ENCODE measurements at regions not wholly inside any gene's neighbourhood (a gene's known extent, or its start where the extent isn't known, plus 50 kb on each side); places are given as distances from the start of the nearest gene placed in this dataset.

GRCh38 chr15:61724251-61724939, 335.9 kb downstream of the VPS13C start:
- H3K27me3 ChIP-seq (ENCODE audit: low read depth), result no peaks in the 10 kb centered on the region; the same call in none of the 2 replicates
- DNase-seq (ENCODE audit: low spot score in 2 of 2), result no peak
- H3K36me3 ChIP-seq (replicated peaks), result no peaks in the 10 kb centered on the region
- no peaks in the 10 kb centered on the region for H3K9me3 ChIP-seq
- H3K4me3 ChIP-seq, result no peak overlapping the region
- in situ Hi-C loops (cut with MboI; ENCODE audit: low sequenced_read_pairs), result no loop called here
- no peaks in the 10 kb centered on the region for H3K4me1 ChIP-seq

DNA sequence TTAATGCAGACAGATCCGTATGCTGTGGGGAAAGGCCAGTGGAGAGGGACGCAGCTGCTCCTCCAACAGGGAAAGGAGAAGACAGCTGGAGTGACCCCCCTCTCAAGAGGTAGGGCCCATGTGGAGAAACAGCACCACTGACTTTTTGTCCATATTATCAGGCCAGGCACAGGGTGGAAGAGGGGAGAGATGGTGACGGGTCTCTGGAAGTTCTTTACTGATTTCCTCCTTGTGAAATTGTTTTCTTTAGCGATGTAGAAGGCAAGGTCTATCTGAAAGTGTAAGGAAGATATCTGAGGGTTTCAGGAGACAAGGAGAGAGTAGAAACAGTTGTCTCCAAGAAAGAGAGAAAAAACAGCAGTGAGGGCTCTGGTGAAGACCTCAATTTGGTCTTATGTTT, 338.8 kb downstream of the VPS13C start:
- H3K9me3 ChIP-seq, result no peaks in the 10 kb centered on the region
- no peaks in the 10 kb centered on the region for H3K36me3 ChIP-seq (replicated peaks)
- no peak overlapping the region for H3K4me3 ChIP-seq
- H3K27me3 ChIP-seq (ENCODE audit: low read depth), result no peaks in the 10 kb centered on the region; the same call in none of the 2 replicates
- in situ Hi-C loops (cut with MboI; ENCODE audit: low sequenced_read_pairs), result no loop called here
- no peak for DNase-seq (ENCODE audit: low spot score in 2 of 2)
- no peaks in the 10 kb centered on the region for H3K4me1 ChIP-seq

GRCh38 chr15:61720197-61720704, 340.0 kb downstream of the VPS13C start:
- no peak overlapping the region for H3K4me3 ChIP-seq
- in situ Hi-C loops (cut with MboI; ENCODE audit: low sequenced_read_pairs), result no loop called here
- H3K36me3 ChIP-seq (replicated peaks), result no peaks in the 10 kb centered on the region

GRCh38 chr15:61715082-61715481, 345.2 kb downstream of the VPS13C start:
- Histone ChIP-seq H3K4me1 (no peaks in the 10 kb centered on the region), H3K27me3 (ENCODE audit: low read depth) (no peaks in the 10 kb centered on the region), H3K4me3 (no peak overlapping the region), H3K36me3 (replicated peaks) (no peaks in the 10 kb centered on the region), H3K9me3 (no peaks in the 10 kb centered on the region)
- no peak for DNase-seq (ENCODE audit: low spot score in 2 of 2)
- in situ Hi-C loops (cut with MboI; ENCODE audit: low sequenced_read_pairs), result no loop called here

More at GRCh38 chr15:61720197-61720704, 340.0 kb downstream of the VPS13C start:
- H3K9me3 ChIP-seq, result no peaks in the 10 kb centered on the region
- H3K27me3 ChIP-seq (ENCODE audit: low read depth), result no peaks in the 10 kb centered on the region; the same call in none of the 2 replicates
- no peak for DNase-seq (ENCODE audit: low spot score in 2 of 2)
- H3K4me1 ChIP-seq, result no peaks in the 10 kb centered on the region

DNA sequence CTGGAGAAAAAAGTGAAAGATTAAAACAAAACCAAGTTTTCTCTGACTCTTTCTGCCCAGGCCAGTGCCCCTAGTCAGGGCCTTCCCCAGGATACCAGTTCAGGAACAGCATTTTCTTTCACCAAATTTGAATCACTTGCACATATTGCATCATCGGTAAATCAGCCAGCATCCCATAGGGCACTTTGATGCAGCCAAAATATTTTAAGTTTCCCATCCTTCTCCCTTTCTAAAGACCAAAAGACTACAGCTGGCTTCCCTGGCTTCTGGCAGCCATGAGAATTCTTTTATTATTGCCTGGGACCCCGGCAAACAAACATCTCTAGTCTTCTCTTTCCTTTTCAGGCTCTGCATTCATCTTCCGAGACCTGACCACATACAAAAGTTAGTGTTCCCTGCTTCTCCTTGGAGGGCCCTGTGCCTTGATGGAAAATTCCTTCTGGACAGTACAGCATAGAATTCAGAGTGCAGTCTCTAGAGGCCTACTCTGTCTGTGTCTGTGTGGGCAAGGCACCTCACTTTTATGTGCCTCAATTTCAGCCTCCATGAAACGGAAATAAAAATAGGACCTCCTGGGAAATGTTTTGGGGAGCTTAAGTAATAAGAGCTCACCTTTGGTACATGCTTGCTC, 348.0 kb downstream of the VPS13C start:
- Histone ChIP-seq H3K36me3 (replicated peaks) (no peaks in the 10 kb centered on the region), H3K9me3 (no peaks in the 10 kb centered on the region), H3K4me1 (no peaks in the 10 kb centered on the region), H3K27me3 (ENCODE audit: low read depth) (no peaks in the 10 kb centered on the region), H3K4me3 (no peak overlapping the region)
- no peak for DNase-seq (ENCODE audit: low spot score in 2 of 2)
- in situ Hi-C loops (cut with MboI; ENCODE audit: low sequenced_read_pairs), result no loop called here

- no peaks in the 10 kb centered on the region for H3K4me1 ChIP-seq
- no peaks in the 10 kb centered on the region for H3K36me3 ChIP-seq (replicated peaks)
- no peaks in the 10 kb centered on the region for H3K9me3 ChIP-seq
- no peak for DNase-seq (ENCODE audit: low spot score in 2 of 2)
- no peaks in the 10 kb centered on the region for H3K27me3 ChIP-seq (ENCODE audit: low read depth)
- in situ Hi-C loops (cut with MboI; ENCODE audit: low sequenced_read_pairs), result no loop called here
- H3K4me3 ChIP-seq, result no peak overlapping the region
These were observed 357.8 kb downstream of the VPS13C start for GRCh38 chr15:61702224-61703020.

GRCh38 chr15:61701455-61701854, 358.8 kb downstream of the VPS13C start:
- DNase-seq (ENCODE audit: low spot score in 2 of 2), result no peak
- in situ Hi-C loops (cut with MboI; ENCODE audit: low sequenced_read_pairs), result no loop called here
- no peaks in the 10 kb centered on the region for H3K4me1 ChIP-seq
- no peak overlapping the region for H3K4me3 ChIP-seq
- H3K9me3 ChIP-seq, result no peaks in the 10 kb centered on the region
- H3K36me3 ChIP-seq (replicated peaks), result no peaks in the 10 kb centered on the region
- H3K27me3 ChIP-seq (ENCODE audit: low read depth), result no peaks in the 10 kb centered on the region

GRCh38 chr15:61700803-61701202, 359.4 kb downstream of the VPS13C start:
- in situ Hi-C loops (cut with MboI; ENCODE audit: low sequenced_read_pairs), result no loop called here
- Histone ChIP-seq H3K27me3 (ENCODE audit: low read depth) (no peaks in the 10 kb centered on the region), H3K36me3 (replicated peaks) (no peaks in the 10 kb centered on the region), H3K4me1 (no peaks in the 10 kb centered on the region), H3K9me3 (no peaks in the 10 kb centered on the region), H3K4me3 (no peak overlapping the region)
- no peak for DNase-seq (ENCODE audit: low spot score in 2 of 2)

- Histone ChIP-seq H3K4me1 (no peaks in the 10 kb centered on the region), H3K36me3 (replicated peaks) (no peaks in the 10 kb centered on the region), H3K9me3 (no peaks in the 10 kb centered on the region), H3K4me3 (no peak overlapping the region), H3K27me3 (ENCODE audit: low read depth) (no peaks in the 10 kb centered on the region)
- in situ Hi-C loops (cut with MboI; ENCODE audit: low sequenced_read_pairs), result no loop called here
- DNase-seq (ENCODE audit: low spot score in 2 of 2), result no peak
These were observed 362.5 kb downstream of the VPS13C start for GRCh38 chr15:61697796-61698195.

GRCh38 chr15:61689067-61689466, 371.2 kb downstream of the VPS13C start:
- Histone ChIP-seq H3K4me3 (no peak overlapping the region), H3K9me3 (0 out of 2 replicates have a peak, but pooled peaks cover 3% of the 10 kb centered on the region), H3K36me3 (replicated peaks) (no peaks in the 10 kb centered on the region), H3K27me3 (ENCODE audit: low read depth) (no peaks in the 10 kb centered on the region; the same call in 1 of the 2 replicates), H3K4me1 (no peaks in the 10 kb centered on the region)
- no peak for DNase-seq (ENCODE audit: low spot score in 2 of 2)
- in situ Hi-C loops (cut with MboI; ENCODE audit: low sequenced_read_pairs), result no loop called here

GRCh38 chr15:61687651-61688050, 372.6 kb downstream of the VPS13C start:
- H3K27me3 ChIP-seq (ENCODE audit: low read depth), result no peaks in the 10 kb centered on the region; the same call in 1 of the 2 replicates
- H3K4me1 ChIP-seq, result no peaks in the 10 kb centered on the region
- in situ Hi-C loops (cut with MboI; ENCODE audit: low sequenced_read_pairs), result no loop called here
- 0 out of 2 replicates have a peak, but pooled peaks cover 3% of the 10 kb centered on the region for H3K9me3 ChIP-seq
- H3K4me3 ChIP-seq, result no peak overlapping the region
- DNase-seq (ENCODE audit: low spot score in 2 of 2), result no peak
- H3K36me3 ChIP-seq (replicated peaks), result no peaks in the 10 kb centered on the region

DNA sequence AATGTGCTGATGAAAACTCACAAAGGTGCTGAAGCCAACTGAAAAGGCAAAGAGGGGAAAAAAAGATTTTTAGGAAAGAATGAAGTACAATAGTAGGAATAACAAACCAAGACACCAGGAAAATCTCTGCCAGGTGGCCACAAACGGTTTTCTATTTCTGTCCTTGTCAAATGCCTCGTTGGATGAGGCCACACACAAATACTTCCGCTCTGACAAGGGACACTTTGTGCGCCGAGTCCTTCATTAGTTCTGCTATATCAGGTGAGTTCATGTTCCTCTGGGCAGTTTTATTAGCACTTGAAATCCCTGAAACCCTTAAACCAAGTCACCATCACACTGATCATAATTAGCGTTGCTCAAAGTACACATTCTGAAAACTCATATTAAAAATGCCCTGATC, 373.1 kb downstream of the VPS13C start:
- in situ Hi-C loops (cut with MboI; ENCODE audit: low sequenced_read_pairs), result no loop called here
- no peaks in the 10 kb centered on the region for H3K4me1 ChIP-seq
- H3K36me3 ChIP-seq (replicated peaks), result no peaks in the 10 kb centered on the region
- H3K27me3 ChIP-seq (ENCODE audit: low read depth), result no peaks in the 10 kb centered on the region; the same call in 1 of the 2 replicates
- no peak for DNase-seq (ENCODE audit: low spot score in 2 of 2)
- H3K4me3 ChIP-seq, result no peak overlapping the region
- 0 out of 2 replicates have a peak, but pooled peaks cover 3% of the 10 kb centered on the region for H3K9me3 ChIP-seq

DNA sequence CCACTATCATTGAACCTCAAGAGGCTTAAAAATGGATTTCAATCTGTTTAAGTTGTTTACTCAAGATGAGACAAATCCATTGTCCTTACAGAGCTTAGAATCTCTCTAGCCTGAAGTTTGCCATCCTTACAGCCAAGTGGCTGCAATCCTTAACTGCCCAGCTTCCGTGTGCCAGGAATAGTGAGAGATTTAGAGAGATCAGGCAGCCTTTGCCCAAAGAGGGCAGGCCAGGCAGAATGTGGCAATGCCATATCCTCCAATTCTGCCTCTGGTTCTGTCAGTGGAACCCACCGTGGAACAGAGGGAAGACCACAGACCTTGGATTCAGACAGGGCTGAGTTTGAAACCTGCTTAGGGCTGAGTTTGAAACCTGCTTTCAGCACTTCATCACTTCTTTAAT, 374.3 kb downstream of the VPS13C start:
- DNase-seq (ENCODE audit: low spot score in 2 of 2), result no peak
- Histone ChIP-seq H3K4me3 (no peak overlapping the region), H3K9me3 (0 out of 2 replicates have a peak, but pooled peaks cover 3% of the 10 kb centered on the region), H3K27me3 (ENCODE audit: low read depth) (no peaks in the 10 kb centered on the region; the same call in 1 of the 2 replicates), H3K36me3 (replicated peaks) (no peaks in the 10 kb centered on the region), H3K4me1 (no peaks in the 10 kb centered on the region)
- in situ Hi-C loops (cut with MboI; ENCODE audit: low sequenced_read_pairs), result no loop called here
